Parathyroid adenoma (tissue), 2 donors: ENCODE measurements at regions not wholly inside any gene's neighbourhood (a gene's known extent, or its start where the extent isn't known, plus 50 kb on each side); places are given as distances from the start of the nearest gene placed in this dataset.
"Not testable (repeated sequence)": the region's sequence is repeated elsewhere in the genome, so short reads cannot be mapped to it uniquely, and the experiment has no call there.

Experiments
- H2AFZ ChIP-seq: fragments of 300-600 bp; sonication (generic); one replicate; pipeline ENCODE4 v1.7.0; 2017; ENCODE audit warnings: antibody characterized with exemption, mild to moderate bottlenecking
- H3K27ac ChIP-seq: fragments of 300-600 bp; sonication (generic); one replicate; pipeline ENCODE4 v1.7.0; 2017
- H3K27me3 ChIP-seq: fragments of 300-600 bp; sonication (generic); one replicate; pipeline ENCODE4 v1.7.0; 2017; ENCODE audit warnings: low read length; ENCODE audit not compliant: control insufficient read depth, insufficient read depth
- H3K36me3 ChIP-seq: fragments of 300-600 bp; sonication (generic); one replicate; pipeline ENCODE4 v1.7.0; 2017; ENCODE audit warnings: low read length; ENCODE audit not compliant: control insufficient read depth, insufficient read depth
- H3K4me1 ChIP-seq: fragments of 300-600 bp; sonication (generic); one replicate; pipeline ENCODE4 v1.7.0; 2017; ENCODE audit warnings: control low read depth
- H3K4me2 ChIP-seq: fragments of 300-600 bp; sonication (generic); one replicate; pipeline ENCODE4 v1.7.0; 2017; ENCODE audit warnings: low read length
- H3K4me3 ChIP-seq: fragments of 300-600 bp; sonication (generic); one replicate; pipeline ENCODE4 v1.7.0; 2017; ENCODE audit warnings: low read depth, low read length
- H3K79me2 ChIP-seq: fragments of 300-600 bp; sonication (generic); one replicate; pipeline ENCODE4 v1.7.0; 2017; ENCODE audit warnings: control low read depth
- H3K9ac ChIP-seq: fragments of 300-600 bp; sonication (generic); one replicate; pipeline ENCODE4 v1.7.0; 2017; ENCODE audit warnings: mild to moderate bottlenecking
- H3K9me3 ChIP-seq: fragments of 300-600 bp; sonication (generic); one replicate; pipeline ENCODE4 v1.7.0; 2017; ENCODE audit warnings: low read length; ENCODE audit not compliant: control insufficient read depth
- TF ChIP-seq, protein P1 (sequence below): fragments of 300-600 bp; sonication (generic); IDR thresholded peaks from one replicate; pipeline ENCODE4 v1.7.0; 2017; ENCODE audit warnings: antibody characterized with exemption, mild to moderate bottlenecking
- donor health status: primary hyperparathyroidism.

DNA sequence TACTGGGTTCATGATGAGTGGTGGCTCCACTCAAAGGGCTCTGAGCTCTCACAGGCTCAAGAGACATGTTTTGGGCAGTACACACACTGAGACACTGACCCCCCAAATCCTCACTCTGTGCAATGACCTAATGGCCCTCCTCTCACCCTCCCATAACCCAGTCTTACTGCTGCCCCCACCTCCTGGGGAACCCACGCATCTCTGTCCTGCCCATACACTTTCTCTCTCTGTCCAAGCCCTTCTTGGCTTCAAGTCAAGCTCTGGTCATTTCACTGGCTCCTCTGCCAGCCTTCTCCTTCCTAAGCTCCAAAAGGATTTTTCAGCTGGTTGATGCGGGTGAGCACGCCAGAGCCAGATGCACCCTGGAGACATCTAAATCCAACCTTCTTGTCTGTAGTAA is 187.9 kb upstream of the TSHZ3 start:
- Histone ChIP-seq H3K9ac (no peak overlapping the region), H3K27ac (no peak overlapping the region), H3K9me3 (no peaks in the 10 kb centered on the region), H3K27me3 (no peaks in the 10 kb centered on the region), H3K4me2 (no peak overlapping the region), H3K4me1 (no peaks in the 10 kb centered on the region), H2AFZ (no peak overlapping the region), H3K79me2 (no peaks in the 10 kb centered on the region), H3K36me3 (no peaks in the 10 kb centered on the region), H3K4me3 (no peak overlapping the region)
- TF ChIP-seq, protein P1, sequence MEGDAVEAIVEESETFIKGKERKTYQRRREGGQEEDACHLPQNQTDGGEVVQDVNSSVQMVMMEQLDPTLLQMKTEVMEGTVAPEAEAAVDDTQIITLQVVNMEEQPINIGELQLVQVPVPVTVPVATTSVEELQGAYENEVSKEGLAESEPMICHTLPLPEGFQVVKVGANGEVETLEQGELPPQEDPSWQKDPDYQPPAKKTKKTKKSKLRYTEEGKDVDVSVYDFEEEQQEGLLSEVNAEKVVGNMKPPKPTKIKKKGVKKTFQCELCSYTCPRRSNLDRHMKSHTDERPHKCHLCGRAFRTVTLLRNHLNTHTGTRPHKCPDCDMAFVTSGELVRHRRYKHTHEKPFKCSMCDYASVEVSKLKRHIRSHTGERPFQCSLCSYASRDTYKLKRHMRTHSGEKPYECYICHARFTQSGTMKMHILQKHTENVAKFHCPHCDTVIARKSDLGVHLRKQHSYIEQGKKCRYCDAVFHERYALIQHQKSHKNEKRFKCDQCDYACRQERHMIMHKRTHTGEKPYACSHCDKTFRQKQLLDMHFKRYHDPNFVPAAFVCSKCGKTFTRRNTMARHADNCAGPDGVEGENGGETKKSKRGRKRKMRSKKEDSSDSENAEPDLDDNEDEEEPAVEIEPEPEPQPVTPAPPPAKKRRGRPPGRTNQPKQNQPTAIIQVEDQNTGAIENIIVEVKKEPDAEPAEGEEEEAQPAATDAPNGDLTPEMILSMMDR, result no peak

DNA sequence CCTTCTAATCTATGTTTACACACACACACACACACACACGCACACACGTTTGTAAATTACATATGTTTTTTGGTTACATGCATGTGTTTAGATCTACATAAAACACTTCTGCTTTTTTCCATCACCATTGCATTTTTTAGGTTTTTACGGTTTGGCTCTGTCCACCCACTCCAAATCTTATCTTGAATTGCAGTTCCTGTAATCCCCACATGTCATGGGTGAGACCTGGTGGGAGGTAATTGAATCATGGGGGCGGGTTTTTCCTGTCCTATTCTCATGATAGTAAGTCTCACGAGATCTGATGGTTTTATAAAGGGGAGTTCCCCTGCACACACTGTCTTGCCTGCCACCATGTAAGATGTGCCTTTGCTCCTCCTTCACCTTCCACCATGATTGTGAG is 188.7 kb upstream of the TSHZ3 start:
- not testable (repeated sequence) for H2AFZ ChIP-seq, H3K27ac ChIP-seq, H3K9ac ChIP-seq, H3K27me3 ChIP-seq, H3K4me1 ChIP-seq, H3K4me3 ChIP-seq, H3K36me3 ChIP-seq, H3K79me2 ChIP-seq, H3K9me3 ChIP-seq, H3K4me2 ChIP-seq

DNA sequence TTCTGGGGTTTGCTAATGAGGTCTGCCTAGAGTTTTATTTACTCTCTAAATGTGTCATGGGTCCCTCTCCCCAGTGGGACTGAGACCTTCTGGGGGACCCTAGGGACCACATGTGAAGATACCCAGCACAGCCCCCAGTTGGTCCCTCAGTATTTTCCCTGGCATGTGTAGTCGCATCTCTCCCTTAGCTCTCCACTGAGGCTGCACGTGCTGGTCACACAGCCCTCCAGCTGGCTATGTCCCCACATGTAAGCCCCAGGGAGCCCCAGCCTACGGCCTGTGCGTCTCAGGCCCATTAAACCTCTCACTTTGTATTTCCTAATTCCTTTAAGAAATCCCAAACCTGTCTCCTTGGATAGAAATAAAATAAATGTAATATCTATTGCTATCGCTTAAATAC is 189.6 kb upstream of the TSHZ3 start:
- Histone ChIP-seq H3K79me2 (no peaks in the 10 kb centered on the region), H3K27me3 (no peaks in the 10 kb centered on the region), H2AFZ (no peak overlapping the region), H3K9ac (no peak overlapping the region), H3K4me2 (no peak overlapping the region), H3K27ac (no peak overlapping the region), H3K4me3 (no peak overlapping the region), H3K9me3 (no peaks in the 10 kb centered on the region), H3K4me1 (no peaks in the 10 kb centered on the region), H3K36me3 (no peaks in the 10 kb centered on the region)
- TF ChIP-seq, protein P1, result no peak

DNA sequence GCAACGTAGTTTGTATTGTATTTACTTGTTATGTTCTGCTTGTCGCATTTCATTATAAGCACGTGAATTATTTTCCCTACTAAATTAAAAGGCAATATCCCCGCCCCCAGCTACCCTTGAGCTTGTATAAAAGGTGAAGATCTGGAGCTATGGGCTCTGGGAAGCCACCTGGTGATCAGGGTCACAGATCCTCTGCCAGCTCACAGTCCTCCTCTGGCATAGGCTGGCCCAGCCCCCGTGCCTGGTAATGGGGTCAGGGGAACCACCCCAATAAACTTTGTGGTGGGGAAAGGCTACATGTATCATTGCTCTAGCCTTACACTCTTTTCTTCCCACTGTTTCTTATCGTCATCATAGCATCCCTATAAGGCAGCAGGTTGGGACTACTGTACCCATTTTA is 190.2 kb upstream of the TSHZ3 start:
- no peaks in the 10 kb centered on the region for H3K9me3 ChIP-seq
- H3K27me3 ChIP-seq, result no peaks in the 10 kb centered on the region
- TF ChIP-seq, protein P1, result no peak
- H2AFZ ChIP-seq, result no peak overlapping the region
- no peak overlapping the region for H3K4me2 ChIP-seq
- no peak overlapping the region for H3K9ac ChIP-seq
- H3K36me3 ChIP-seq, result no peaks in the 10 kb centered on the region
- no peak overlapping the region for H3K4me3 ChIP-seq
- H3K4me1 ChIP-seq, result no peaks in the 10 kb centered on the region
- no peak overlapping the region for H3K27ac ChIP-seq
- no peaks in the 10 kb centered on the region for H3K79me2 ChIP-seq

DNA sequence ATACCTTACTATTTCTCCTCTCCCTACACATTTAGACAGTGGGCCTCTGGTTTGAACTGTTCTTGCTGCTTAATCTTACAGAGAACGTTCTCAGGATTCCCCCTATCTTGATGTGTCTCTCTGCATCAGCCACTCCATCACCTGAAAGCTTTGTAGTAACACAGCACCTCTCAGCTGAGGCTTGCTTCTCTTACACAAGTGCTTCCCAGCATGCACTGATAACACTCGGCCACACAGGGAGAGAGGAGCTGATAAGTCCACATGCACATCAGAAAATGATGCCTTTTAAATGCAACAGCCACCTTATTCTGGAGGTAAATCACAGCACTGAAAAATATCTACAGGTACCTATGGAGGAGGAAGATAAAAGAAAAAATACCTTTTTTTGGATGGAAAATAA is 192.2 kb upstream of the TSHZ3 start:
- Histone ChIP-seq H3K4me2 (no peak overlapping the region), H3K79me2 (no peaks in the 10 kb centered on the region), H3K4me3 (no peak overlapping the region), H3K4me1 (no peaks in the 10 kb centered on the region), H3K9ac (no peak overlapping the region), H3K36me3 (no peaks in the 10 kb centered on the region), H3K9me3 (no peaks in the 10 kb centered on the region), H3K27me3 (no peaks in the 10 kb centered on the region), H3K27ac (no peak overlapping the region), H2AFZ (no peak overlapping the region)
- TF ChIP-seq, protein P1, result no peak
